Astrocyte (in vitro differentiated cells and primary cell): ENCODE measurements at regions not wholly inside any gene's neighbourhood (a gene's known extent, or its start where the extent isn't known, plus 50 kb on each side); places are given as distances from the start of the nearest gene placed in this dataset.
A peak's percentile ranks its signal among the peaks of the same experiment; 100 is the strongest.

Experiments
- DNase-seq: peaks from one replicate; pipeline ENCODE4 v3.0.0-alpha.2; 2010; ENCODE audit warnings: low read depth
- FAIRE-seq: peaks from 2 replicates; lab custom pipeline; 2011; peaks lifted over from hg19 to GRCh38; lab: Jason Lieb, UNC
- H2AFZ ChIP-seq: 2 replicates; pipeline ENCODE4 v1.6.0; 2012; ENCODE audit warnings: low read depth, low read length, inconsistent platforms
- H3K27ac ChIP-seq: 2 replicates; pipeline ENCODE4 v1.5.1; 2011; ENCODE audit warnings: low read depth, low read length, inconsistent platforms
- H3K27me3 ChIP-seq: 2 replicates; pipeline ENCODE4 v1.6.0; 2011; ENCODE audit warnings: low read length, inconsistent platforms; ENCODE audit not compliant: insufficient read depth
- H3K36me3 ChIP-seq: 2 replicates; pipeline ENCODE4 v1.5.1; 2011; ENCODE audit warnings: low read length, inconsistent platforms; ENCODE audit not compliant: insufficient read depth
- H3K4me1 ChIP-seq: 2 replicates; pipeline ENCODE4 v1.5.1; 2011; ENCODE audit warnings: low read length, inconsistent platforms; ENCODE audit not compliant: insufficient read depth
- H3K4me2 ChIP-seq: 2 replicates; pipeline ENCODE4 v1.6.0; 2012; ENCODE audit warnings: low read length, inconsistent platforms
- H3K4me3 ChIP-seq: 2 replicates; pipeline ENCODE4 v1.5.1; 2011; ENCODE audit warnings: low read depth, mild to moderate bottlenecking, low read length, inconsistent platforms; ENCODE audit not compliant: insufficient read depth
- H3K79me2 ChIP-seq: 2 replicates; pipeline ENCODE4 v1.6.0; 2012; ENCODE audit warnings: mild to moderate bottlenecking, low read length, inconsistent platforms; ENCODE audit not compliant: insufficient read depth
- H3K9ac ChIP-seq: 2 replicates; pipeline ENCODE4 v1.6.0; 2012; ENCODE audit warnings: mild to moderate bottlenecking, low read length, inconsistent platforms
- H3K9me3 ChIP-seq: 2 replicates; pipeline ENCODE4 v1.5.1; 2012; ENCODE audit warnings: low read depth, mild to moderate bottlenecking, low read length, inconsistent platforms; ENCODE audit not compliant: insufficient read depth
- H4K20me1 ChIP-seq: 2 replicates; pipeline ENCODE4 v1.6.0; 2012; ENCODE audit warnings: low read length, inconsistent platforms; ENCODE audit not compliant: insufficient read depth
- H3K27ac Mint-ChIP-seq: one replicate; pipeline ENCODE4 v1.8.0; 2021; ENCODE audit warnings: mild to moderate bottlenecking, mixed read lengths; ENCODE audit not compliant: unreplicated experiment
- H3K27me3 Mint-ChIP-seq: one replicate; pipeline ENCODE4 v1.8.0; 2021; ENCODE audit warnings: low read depth, mixed read lengths; ENCODE audit not compliant: unreplicated experiment
- H3K36me3 Mint-ChIP-seq: one replicate; pipeline ENCODE4 v1.8.0; 2021; ENCODE audit warnings: low read depth, mixed read lengths; ENCODE audit not compliant: unreplicated experiment
- H3K4me1 Mint-ChIP-seq: one replicate; pipeline ENCODE4 v1.8.0; 2021; ENCODE audit warnings: low read depth, mixed read lengths; ENCODE audit not compliant: unreplicated experiment
- H3K4me3 Mint-ChIP-seq: one replicate; pipeline ENCODE4 v1.8.0; 2021; ENCODE audit warnings: mild to moderate bottlenecking, moderate library complexity, mixed read lengths; ENCODE audit not compliant: unreplicated experiment
- H3K9me3 Mint-ChIP-seq: one replicate; pipeline ENCODE4 v1.8.0; 2021; ENCODE audit warnings: mild to moderate bottlenecking, mixed read lengths; ENCODE audit not compliant: unreplicated experiment
- CTCF ChIP-seq: IDR thresholded peaks from 2 replicates; pipeline ENCODE4 v1.5.1; 2011; ENCODE audit warnings: low read depth, mild to moderate bottlenecking, inconsistent platforms, low read length, moderate library complexity; ENCODE audit not compliant: insufficient read depth
- EZH2 ChIP-seq: IDR thresholded peaks from 2 replicates; pipeline ENCODE4 v1.6.1; 2012; ENCODE audit warnings: mild to moderate bottlenecking, low read length, inconsistent platforms; ENCODE audit not compliant: insufficient read depth

GRCh38 chr12:114920771-114921554 is 237.0 kb upstream of the TBX3 start:
- Histone ChIP-seq H3K4me2 (peak overlapping the region; percentile 32), H3K9ac (no peak overlapping the region), H3K79me2 (no peaks in the 10 kb centered on the region), H3K4me1 (peaks cover 24% of the 10 kb centered on the region), H3K36me3 (no peaks in the 10 kb centered on the region), H3K9me3 (no peaks in the 10 kb centered on the region), H3K27ac (no peak overlapping the region), H2AFZ (no peak overlapping the region), H3K27me3 (no peaks in the 10 kb centered on the region), H4K20me1 (no peaks in the 10 kb centered on the region), H3K4me3 (no peak overlapping the region)
- Mint-ChIP-seq H3K4me3 (no peak overlapping the region), H3K36me3 (no peaks in the 10 kb centered on the region), H3K4me1 (peaks cover 4% of the 10 kb centered on the region), H3K27me3 (no peaks in the 10 kb centered on the region), H3K9me3 (no peaks in the 10 kb centered on the region), H3K27ac (no peak overlapping the region)
- DNase-seq: peak; percentile 50
- TF ChIP-seq CTCF (no peak), EZH2 (no peak)
- no peak for FAIRE-seq

GRCh38 chr12:114919479-114919878 is 235.5 kb upstream of the TBX3 start:
- no peaks in the 10 kb centered on the region for H3K9me3 Mint-ChIP-seq
- Histone ChIP-seq H3K36me3 (no peaks in the 10 kb centered on the region), H3K4me1 (peaks cover 37% of the 10 kb centered on the region), H4K20me1 (no peaks in the 10 kb centered on the region), H3K27me3 (no peaks in the 10 kb centered on the region), H3K4me3 (no peak overlapping the region), H3K4me2 (no peak overlapping the region), H2AFZ (no peak overlapping the region), H3K9ac (no peak overlapping the region), H3K9me3 (no peaks in the 10 kb centered on the region), H3K27ac (no peak overlapping the region), H3K79me2 (no peaks in the 10 kb centered on the region)
- H3K4me3 Mint-ChIP-seq: no peak overlapping the region
- H3K36me3 Mint-ChIP-seq: no peaks in the 10 kb centered on the region
- H3K4me1 Mint-ChIP-seq: peaks cover 4% of the 10 kb centered on the region
- no peak for DNase-seq
- no peak for FAIRE-seq
- H3K27me3 Mint-ChIP-seq: no peaks in the 10 kb centered on the region
- TF ChIP-seq EZH2 (no peak), CTCF (no peak)
- H3K27ac Mint-ChIP-seq: no peak overlapping the region
